H1 (cell line): ENCODE measurements at regions not wholly inside any gene's neighbourhood (a gene's known extent, or its start where the extent isn't known, plus 50 kb on each side); places are given as distances from the start of the nearest gene placed in this dataset.

ENCODE experiments used
- CTCF ChIA-PET: fragments of 300-600 bp; sonication (Branson Sonifier 250); formaldehyde crosslinking; loops from one replicate; lab custom pipeline; 2021; ENCODE audit not compliant: partially characterized antibody; lab: Charles Lee
- POLR2A ChIA-PET: fragments of 300-600 bp; sonication (Branson Sonifier 250); formaldehyde crosslinking; loops from one replicate; lab custom pipeline; 2021; ENCODE audit warnings: inconsistent platforms; ENCODE audit not compliant: partially characterized antibody; lab: Charles Lee
- DNase-seq, 2 experiments: peaks; one replicate each; pipeline versions ENCODE4 v3.0.0 to v3.0.0-alpha.2; 2010 to 2022; ENCODE audit warnings: low spot score in 2 of 2, low read depth in 1 of 2, mixed read lengths in 1 of 2
- FAIRE-seq: peaks from 2 replicates; lab custom pipeline; 2011; peaks lifted over from hg19 to GRCh38; lab: Jason Lieb, UNC
- H2AFZ ChIP-seq: 2 replicates; pipeline ENCODE4 v1.8.1; 2012; ENCODE audit warnings: low read length, inconsistent platforms
- H2AK5ac ChIP-seq: 2 replicates; pipeline ENCODE4 v1.6.1; 2013; ENCODE audit warnings: low read depth, low read length
- H2BK120ac ChIP-seq: replicated peaks from 2 replicates; pipeline ENCODE3; 2013; ENCODE audit warnings: low read depth, low read length, inconsistent platforms
- H2BK12ac ChIP-seq: 2 replicates; pipeline ENCODE4 v1.6.1; 2013; ENCODE audit warnings: low read depth, low read length
- H2BK15ac ChIP-seq: 2 replicates; pipeline ENCODE4 v1.6.1; 2013; ENCODE audit warnings: low read length
- H2BK20ac ChIP-seq: 2 replicates; pipeline ENCODE4 v1.6.1; 2013; ENCODE audit warnings: low read length
- H2BK5ac ChIP-seq: 2 replicates; pipeline ENCODE4 v1.6.1; 2013; ENCODE audit warnings: low read depth, low read length
- H3K14ac ChIP-seq: 2 replicates; pipeline ENCODE4 v1.6.1; 2013; ENCODE audit warnings: inconsistent platforms; ENCODE audit not compliant: insufficient read length
- H3K18ac ChIP-seq: 2 replicates; pipeline ENCODE4 v1.6.1; 2013; ENCODE audit warnings: low read length; ENCODE audit errors: extremely low read depth
- H3K23ac ChIP-seq: 2 replicates; pipeline ENCODE4 v1.6.1; 2013; ENCODE audit warnings: inconsistent platforms; ENCODE audit not compliant: insufficient read length
- H3K23me2 ChIP-seq: 2 replicates; pipeline ENCODE4 v1.6.1; 2013; ENCODE audit warnings: low read depth, low read length
- H3K27ac ChIP-seq: 2 replicates; pipeline ENCODE4 v1.6.1; 2011; ENCODE audit warnings: low read depth, low read length, inconsistent platforms
- H3K27me3 ChIP-seq, 4 experiments: replicated peaks in 1 of 4; 1 replicate in 1 of 4; 2 replicates in 3 of 4; pipeline versions ENCODE4 v1.6.1 to v1.8.1; 2011 to 2013; ENCODE audit warnings: low read length in 3 of 4, mild to moderate bottlenecking in 3 of 4, inconsistent platforms in 2 of 4, mixed read lengths in 2 of 4, moderate library complexity in 1 of 4; ENCODE audit not compliant: control insufficient read depth in 3 of 4, insufficient read depth in 3 of 4; ENCODE audit errors: extremely low read depth in 1 of 4
- H3K36me3 ChIP-seq, 4 experiments: 2 replicates each; pipeline versions ENCODE4 v1.6.1 to v1.8.1; 2011 to 2013; ENCODE audit warnings: mild to moderate bottlenecking in 4 of 4, low read length in 3 of 4, moderate library complexity in 2 of 4, control low read depth in 1 of 4, inconsistent platforms in 1 of 4; ENCODE audit not compliant: insufficient read depth in 4 of 4, control insufficient read depth in 2 of 4
- H3K4ac ChIP-seq: replicated peaks from 2 replicates; pipeline ENCODE3; 2013; ENCODE audit warnings: low read length, low read depth, mixed read lengths, inconsistent platforms; ENCODE audit not compliant: insufficient read length
- H3K4me1 ChIP-seq, 4 experiments: replicated peaks in 1 of 4; 1 replicate in 1 of 4; 2 replicates in 3 of 4; pipeline versions ENCODE4 v1.6.1 to v1.8.1; 2011 to 2013; ENCODE audit warnings: low read length in 3 of 4, inconsistent platforms in 2 of 4, mixed read lengths in 1 of 4; ENCODE audit not compliant: insufficient read depth in 4 of 4, control insufficient read depth in 3 of 4
- H3K4me2 ChIP-seq, 2 experiments: 2 replicates each; pipeline versions ENCODE4 v1.6.1 to v1.8.1; 2011 to 2013; ENCODE audit warnings: low read depth in 2 of 2, low read length in 2 of 2, control low read depth in 1 of 2, inconsistent platforms in 1 of 2, mild to moderate bottlenecking in 1 of 2; ENCODE audit not compliant: insufficient read depth in 1 of 2
- H3K4me3 ChIP-seq, 4 experiments: fragments of 200-600, 300-600 bp in 1 of 4; sonication (generic), shearing (Covaris generic), sonication (Bioruptor Twin) in 1 of 4; 2 replicates each; pipeline versions ENCODE4 v1.5.1 to v1.8.1; 2011 to 2016; ENCODE audit warnings: low read length in 4 of 4, low read depth in 3 of 4, control low read depth in 2 of 4, inconsistent platforms in 2 of 4, mild to moderate bottlenecking in 2 of 4, mixed read lengths in 1 of 4, moderate library complexity in 1 of 4; ENCODE audit not compliant: insufficient read depth in 2 of 4; ENCODE audit errors: extremely low read depth in 1 of 4
- H3K56ac ChIP-seq: replicated peaks from 2 replicates; pipeline ENCODE3; 2013; ENCODE audit warnings: low read depth, mild to moderate bottlenecking, mixed read lengths, low read length, inconsistent platforms; ENCODE audit not compliant: insufficient read length
- H3K79me1 ChIP-seq: 2 replicates; pipeline ENCODE4 v1.6.1; 2013; ENCODE audit warnings: low read depth, low read length, control low read depth
- H3K79me2 ChIP-seq, 2 experiments: 2 replicates each; pipeline versions ENCODE4 v1.6.1 to v1.8.1; 2012 to 2013; ENCODE audit warnings: low read length in 2 of 2, mild to moderate bottlenecking in 2 of 2, inconsistent platforms in 1 of 2; ENCODE audit not compliant: insufficient read depth in 2 of 2, control insufficient read depth in 1 of 2
- H3K9ac ChIP-seq, 4 experiments: replicated peaks in 1 of 4; 1 replicate in 1 of 4; 2 replicates in 3 of 4; pipeline versions ENCODE4 v1.6.1 to v1.8.1; 2011 to 2013; ENCODE audit warnings: low read depth in 3 of 4, low read length in 3 of 4, control low read depth in 2 of 4, mild to moderate bottlenecking in 2 of 4, moderate library complexity in 2 of 4, inconsistent platforms in 1 of 4; ENCODE audit errors: extremely low read depth in 1 of 4
- H3K9me3 ChIP-seq, 2 experiments: 2 replicates each; pipeline versions ENCODE4 v1.6.1 to v1.8.1; 2012 to 2013; ENCODE audit warnings: mild to moderate bottlenecking in 2 of 2, moderate library complexity in 2 of 2, control low read depth in 1 of 2, inconsistent platforms in 1 of 2, low read depth in 1 of 2, low read length in 1 of 2, mixed read lengths in 1 of 2; ENCODE audit not compliant: insufficient read depth in 2 of 2
- H4K20me1 ChIP-seq, 2 experiments: replicated peaks in 1 of 2; 2 replicates each; pipeline versions ENCODE3 to v1.8.1; 2011 to 2013; ENCODE audit warnings: inconsistent platforms in 2 of 2, low read length in 2 of 2, mild to moderate bottlenecking in 1 of 2; ENCODE audit not compliant: insufficient read depth in 2 of 2, control insufficient read depth in 1 of 2
- H4K5ac ChIP-seq: 2 replicates; pipeline ENCODE4 v1.6.1; 2013; ENCODE audit warnings: low read length, low read depth, mixed read lengths, inconsistent platforms; ENCODE audit not compliant: insufficient read length
- H4K8ac ChIP-seq: 2 replicates; pipeline ENCODE4 v1.8.0; 2013; ENCODE audit warnings: mild to moderate bottlenecking, moderate library complexity, low read length, inconsistent platforms; ENCODE audit not compliant: insufficient read depth; ENCODE audit errors: extremely low read depth
- H4K91ac ChIP-seq: replicated peaks from 2 replicates; pipeline ENCODE3; 2013; ENCODE audit warnings: low read length, mixed read lengths, inconsistent platforms; ENCODE audit not compliant: insufficient read length
- ASH2L ChIP-seq: fragments of 200-600, 300-600 bp; sonication (generic); IDR thresholded peaks from one replicate; pipeline ENCODE4 v1.7.1; 2017; ENCODE audit warnings: low read length
- BRCA1 ChIP-seq: IDR thresholded peaks from 2 replicates; pipeline ENCODE4 v1.6.1; 2012; ENCODE audit warnings: low read depth, low read length, improper control_type of control experiment
- CHD2 ChIP-seq: IDR thresholded peaks from 2 replicates; pipeline ENCODE4 v1.6.1; 2012; ENCODE audit warnings: low read length, improper control_type of control experiment
- CREB1 ChIP-seq: IDR thresholded peaks from 2 replicates; pipeline ENCODE4 v1.6.1; 2012; ENCODE audit warnings: inconsistent platforms
- CTBP2 ChIP-seq: IDR thresholded peaks from 2 replicates; pipeline ENCODE4 v1.7.0; 2011; ENCODE audit warnings: borderline replicate concordance, mild to moderate bottlenecking, moderate library complexity, mixed read lengths, low read length; ENCODE audit not compliant: insufficient read depth, insufficient read length
- EP300 ChIP-seq, 2 experiments: IDR thresholded peaks; 1 replicate in 1 of 2; 2 replicates in 1 of 2; pipeline ENCODE4 v1.6.1; 2011 to 2012; ENCODE audit warnings: low read depth in 2 of 2, low read length in 2 of 2, mild to moderate bottlenecking in 2 of 2, borderline replicate concordance in 1 of 2, inconsistent platforms in 1 of 2, moderate library complexity in 1 of 2
- EZH2 ChIP-seq: fragments of 200-600 bp; sonication (generic); IDR thresholded peaks from 2 replicates; pipeline ENCODE4 v1.7.1; 2012; ENCODE audit warnings: low read depth, mild to moderate bottlenecking, moderate library complexity, low read length, inconsistent platforms; ENCODE audit not compliant: severe bottlenecking
- FOSL1 ChIP-seq: IDR thresholded peaks from 2 replicates; pipeline ENCODE4 v1.6.1; 2011; ENCODE audit warnings: mild to moderate bottlenecking, low read depth, low read length, moderate library complexity; ENCODE audit not compliant: insufficient read depth
- MAFK ChIP-seq: IDR thresholded peaks from 2 replicates; pipeline ENCODE4 v1.6.1; 2012; ENCODE audit warnings: low read depth, mild to moderate bottlenecking, improper control_type of control experiment, low read length
- NRF1 ChIP-seq: IDR thresholded peaks from 2 replicates; pipeline ENCODE4 v1.6.1; 2011; ENCODE audit warnings: mild to moderate bottlenecking, low read depth, low read length, improper control_type of control experiment
- WGBS, 2 experiments: shearing (Covaris generic) in 1 of 2; methylation state at CpG; one replicate each; pipeline versions ENCODE4 v1.1.6 to v1.1.7; 2013 to 2015; ENCODE audit warnings: low lambda C conversion rate in 2 of 2, mixed read lengths in 2 of 2, inconsistent platforms in 1 of 2, low coverage in 1 of 2, missing lambda C conversion rate in 1 of 2; ENCODE audit not compliant: insufficient replicate concordance in 2 of 2, insufficient coverage in 1 of 2, insufficient read length in 1 of 2; ENCODE audit errors: extremely low coverage in 1 of 2, missing lambda C conversion rate in 1 of 2; 5-methylcytosine and 5-hydroxymethylcytosine counted together
- TF ChIP-seq, protein P1 (sequence below): IDR thresholded peaks from 2 replicates; pipeline ENCODE4 v1.6.1; 2011; ENCODE audit warnings: low read length, improper control_type of control experiment

GRCh38 chr4:181538431-181538830, 704.8 kb upstream of the TENM3 start:
- H2AFZ ChIP-seq, result no peak overlapping the region
- H4K91ac ChIP-seq, result no peak overlapping the region
- TF ChIP-seq CTBP2, result no peak
- no peak for TF ChIP-seq CHD2
- no peak for TF ChIP-seq ASH2L
- no peak for TF ChIP-seq EP300 (IDR thresholded peaks at IDR 0.05; ENCODE audit: borderline replicate concordance in 1 of 2, low read depth in 2 of 2, low read length in 2 of 2)
- no peak for TF ChIP-seq NRF1
- TF ChIP-seq, protein P1, sequence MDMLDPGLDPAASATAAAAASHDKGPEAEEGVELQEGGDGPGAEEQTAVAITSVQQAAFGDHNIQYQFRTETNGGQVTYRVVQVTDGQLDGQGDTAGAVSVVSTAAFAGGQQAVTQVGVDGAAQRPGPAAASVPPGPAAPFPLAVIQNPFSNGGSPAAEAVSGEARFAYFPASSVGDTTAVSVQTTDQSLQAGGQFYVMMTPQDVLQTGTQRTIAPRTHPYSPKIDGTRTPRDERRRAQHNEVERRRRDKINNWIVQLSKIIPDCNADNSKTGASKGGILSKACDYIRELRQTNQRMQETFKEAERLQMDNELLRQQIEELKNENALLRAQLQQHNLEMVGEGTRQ, result no peak
- no peak for TF ChIP-seq CREB1
- TF ChIP-seq FOSL1, result no peak
- TF ChIP-seq MAFK, result no peak
- TF ChIP-seq BRCA1, result no peak
- TF ChIP-seq EZH2, result no peak
- H2BK12ac ChIP-seq, result no peak overlapping the region
- no peaks in the 10 kb centered on the region for H3K79me2 ChIP-seq
- no peaks in the 10 kb centered on the region for H4K20me1 ChIP-seq
- WGBS, 2 experiments, result 75% methylated on average over 3 of the region's 3 CpGs; no CpG with 5 or more reads in 1 of the 2 experiments
- no peak overlapping the region for H2BK120ac ChIP-seq
- no peaks in the 10 kb centered on the region for H3K23me2 ChIP-seq
- no peak overlapping the region for H2BK5ac ChIP-seq
- H3K23ac ChIP-seq, result no peak overlapping the region
- ChIA-PET POLR2A (no interaction called here), CTCF (no interaction called here)
- H3K18ac ChIP-seq, result no peak overlapping the region
- DNase-seq, result no peak
- H3K56ac ChIP-seq, result no peak overlapping the region
- no peak overlapping the region for H4K8ac ChIP-seq
- H3K4me3 ChIP-seq, result no peak overlapping the region
- H3K79me1 ChIP-seq, result no peaks in the 10 kb centered on the region
- H3K36me3 ChIP-seq, result no peaks in the 10 kb centered on the region
- no peak overlapping the region for H3K14ac ChIP-seq
- no peak overlapping the region for H3K4ac ChIP-seq
- no peak overlapping the region for H3K27ac ChIP-seq
- no peaks in the 10 kb centered on the region for H3K4me1 ChIP-seq
- FAIRE-seq, result no peak
- H2BK20ac ChIP-seq, result no peak overlapping the region
- H3K9ac ChIP-seq, result no peak overlapping the region
- no peak overlapping the region for H2AK5ac ChIP-seq
- no peaks in the 10 kb centered on the region for H3K27me3 ChIP-seq
- no peaks in the 10 kb centered on the region for H3K9me3 ChIP-seq
- H3K4me2 ChIP-seq, result no peak overlapping the region
- no peak overlapping the region for H2BK15ac ChIP-seq
- no peak overlapping the region for H4K5ac ChIP-seq
